M059J (cell line): ENCODE measurements at regions not wholly inside any gene's neighbourhood (a gene's known extent, or its start where the extent isn't known, plus 50 kb on each side); places are given as distances from the start of the nearest gene placed in this dataset.
A peak's percentile ranks its signal among the peaks of the same experiment; 100 is the strongest.

Experiments
- DNase-seq: peaks from one replicate; pipeline ENCODE4 v3.0.0-alpha.2; 2012; ENCODE audit warnings: low read depth

DNA sequence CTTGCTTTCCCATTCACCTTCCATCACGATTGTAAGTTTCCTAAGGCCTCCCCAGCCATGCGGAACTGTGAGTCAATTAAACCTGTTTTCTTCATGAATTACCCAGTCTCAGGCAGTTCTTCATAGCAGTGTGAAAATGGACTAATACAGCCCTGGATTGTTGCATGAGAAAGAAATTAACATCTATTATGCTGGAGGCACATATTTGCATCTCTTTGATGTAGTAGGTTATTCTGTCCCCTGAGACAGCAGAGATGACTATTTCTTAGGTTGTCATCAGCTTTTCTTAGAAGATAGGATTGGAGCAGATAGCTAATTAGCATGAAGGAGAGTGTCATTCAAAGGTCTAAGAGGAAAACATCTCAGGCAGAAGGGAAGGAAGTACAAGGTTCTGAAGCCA, 166.2 kb downstream of the OMA1 start:
- DNase-seq: no peak

DNA sequence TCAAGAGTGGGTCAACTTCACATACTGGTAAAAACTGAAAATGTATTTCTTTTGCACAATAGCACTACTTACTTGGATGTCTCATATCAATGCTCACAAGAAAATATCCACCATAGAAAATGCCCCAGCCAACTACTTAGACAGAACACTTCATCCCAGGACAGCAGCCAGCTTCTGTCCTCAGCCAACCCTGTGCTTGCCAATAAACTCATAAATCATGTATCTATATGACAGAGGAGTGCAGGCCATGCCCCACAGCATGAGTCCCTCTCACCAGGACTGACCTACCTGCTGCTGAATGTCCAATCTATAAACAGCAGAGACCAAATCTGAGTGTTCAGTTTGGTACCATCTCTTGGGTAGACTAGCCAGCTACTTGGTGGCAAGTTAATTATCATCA, 179.3 kb downstream of the OMA1 start:
- DNase-seq: no peak

DNA sequence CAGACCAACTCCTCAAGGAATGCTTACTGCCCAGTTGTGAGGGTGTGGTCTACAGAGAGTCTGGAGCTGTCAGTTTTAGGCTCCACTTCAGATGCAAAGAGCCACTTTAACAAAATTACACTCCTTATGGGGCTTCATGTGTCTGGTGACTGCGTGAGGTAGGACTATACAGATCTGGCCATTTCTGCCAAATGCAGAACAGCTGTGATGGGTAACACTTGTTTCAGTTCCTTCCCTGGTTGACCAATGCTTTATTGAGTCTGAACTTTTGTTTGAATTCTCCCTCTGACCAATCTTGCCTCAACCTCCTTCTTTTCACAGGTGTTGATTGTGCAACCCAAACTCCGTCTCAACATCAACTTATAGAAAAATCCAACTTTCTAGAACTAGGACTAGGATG, 181.2 kb downstream of the OMA1 start:
- no peak for DNase-seq

DNA sequence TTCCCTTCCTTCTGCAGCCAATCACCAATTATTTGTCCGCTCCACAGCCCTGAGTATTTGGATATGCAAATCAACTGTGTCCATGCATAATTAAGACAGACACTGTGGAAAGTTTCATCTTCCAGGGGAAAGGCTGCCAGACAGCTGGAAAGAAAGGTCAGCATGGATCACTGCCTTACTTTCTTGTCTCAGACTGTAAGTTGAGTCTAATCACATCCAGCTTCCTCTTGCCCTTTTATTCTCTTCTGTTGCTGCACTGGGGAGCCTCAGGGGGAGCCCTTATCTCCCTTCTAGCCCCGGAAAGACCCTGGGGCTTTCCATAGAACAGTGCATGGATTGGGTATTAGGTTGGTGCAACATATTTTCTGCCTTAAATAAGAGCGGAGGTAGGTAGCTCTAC, 182.9 kb downstream of the OMA1 start:
- no peak for DNase-seq

DNA sequence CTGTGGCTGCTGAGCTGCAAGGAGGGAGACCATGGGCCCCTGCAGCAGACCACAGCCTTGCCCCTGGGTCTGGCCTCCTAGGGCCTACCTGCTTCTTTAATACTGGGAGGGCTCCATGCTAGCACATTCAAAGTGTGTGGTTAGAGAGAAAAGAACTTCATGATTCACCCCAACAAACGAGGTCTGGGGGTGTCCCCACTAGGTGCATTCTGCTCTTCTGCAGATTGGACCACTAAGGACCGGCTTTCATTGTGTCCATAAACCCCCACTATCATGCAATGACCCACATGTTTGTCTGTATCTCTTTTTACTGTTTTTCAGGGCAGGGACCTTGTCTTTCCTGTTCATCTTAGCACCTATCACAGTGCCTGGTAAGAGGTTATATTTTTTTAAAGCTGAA, 185.4 kb downstream of the OMA1 start:
- no peak for DNase-seq

DNA sequence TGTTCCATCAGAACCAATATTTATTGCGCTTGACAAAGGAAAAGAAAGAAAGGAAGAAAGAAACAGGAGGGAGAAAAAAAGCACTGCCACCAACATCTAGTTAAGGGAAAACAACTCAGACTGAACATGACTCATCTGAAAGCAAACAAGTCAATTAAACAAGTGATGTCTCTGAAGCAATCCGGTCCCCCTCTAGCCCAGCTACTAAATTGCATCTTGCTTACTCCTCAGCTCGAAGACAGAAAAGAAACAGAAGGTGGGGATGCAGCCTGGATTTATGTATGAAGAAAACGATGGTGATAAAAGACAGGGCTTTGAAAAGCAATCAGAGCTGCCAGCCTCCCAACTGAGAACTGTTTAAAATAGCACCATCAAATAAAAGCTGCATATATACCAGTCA, 188.2 kb downstream of the OMA1 start:
- DNase-seq: peak; percentile 66

DNA sequence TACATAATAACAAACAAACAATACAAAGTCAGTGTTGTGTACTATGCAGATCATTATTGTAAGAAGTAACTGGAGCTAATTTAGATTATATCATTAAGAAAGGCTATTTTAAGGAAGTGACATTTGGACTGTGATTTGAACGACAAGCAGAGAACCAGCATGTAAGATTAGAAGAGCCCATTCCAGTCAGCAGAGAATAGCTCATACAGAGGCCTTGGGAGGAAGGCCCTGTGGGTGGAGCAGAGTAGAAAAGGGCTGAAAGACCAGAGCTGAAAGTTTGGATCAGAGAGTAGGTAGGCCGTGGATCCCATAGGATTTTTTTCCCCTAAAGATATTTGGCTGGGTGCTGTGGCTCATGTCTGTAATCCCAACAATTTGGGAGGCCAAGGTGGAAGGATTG, 190.1 kb downstream of the OMA1 start:
- DNase-seq: no peak

DNA sequence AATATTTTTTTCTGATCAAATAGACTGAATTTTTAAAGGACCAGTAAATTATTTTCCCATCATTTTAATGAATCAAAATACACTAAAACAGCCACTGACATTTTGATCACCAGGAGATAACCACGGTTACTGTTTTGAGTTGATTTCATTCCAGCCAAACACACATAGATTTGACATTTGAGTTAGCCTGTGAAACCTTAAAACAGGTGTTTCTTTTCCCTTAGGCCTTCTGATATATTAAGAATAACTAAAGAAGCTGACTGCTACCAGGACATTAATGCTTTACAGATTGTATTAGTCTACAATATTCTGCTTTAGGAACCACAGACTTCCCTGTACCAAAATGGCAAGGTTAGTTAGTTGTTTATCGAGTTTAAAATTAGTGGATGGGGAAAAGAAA, 193.4 kb downstream of the OMA1 start:
- no peak for DNase-seq

DNA sequence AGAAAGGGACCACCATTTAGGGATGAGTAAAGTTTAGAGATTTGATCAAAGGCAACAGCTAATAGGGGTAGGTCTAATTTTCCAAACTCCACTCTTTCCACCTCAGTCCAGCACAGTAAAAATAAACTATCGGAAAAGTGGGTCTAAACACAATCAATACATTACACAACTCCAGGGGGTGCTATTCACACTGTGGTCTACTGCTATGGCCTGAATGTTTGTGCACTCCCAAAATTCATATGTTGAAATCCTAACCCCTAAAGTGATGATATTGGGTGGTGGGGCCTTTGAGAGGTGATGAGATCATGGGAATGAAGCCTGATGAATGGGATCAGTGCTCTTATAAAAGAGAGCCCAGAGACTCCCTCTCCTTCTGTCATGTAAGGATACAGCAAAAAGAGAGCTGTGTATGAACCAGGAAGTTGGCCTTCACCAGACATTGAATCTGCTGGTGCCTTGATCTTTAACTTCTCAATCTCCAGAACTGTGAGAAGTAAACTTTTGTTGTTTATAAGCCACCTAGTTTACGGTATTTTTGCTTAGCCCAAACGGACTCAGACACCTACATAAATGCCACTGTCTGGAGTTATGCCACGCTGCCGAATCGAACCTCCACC, 193.9 kb downstream of the OMA1 start:
- DNase-seq: no peak

DNA sequence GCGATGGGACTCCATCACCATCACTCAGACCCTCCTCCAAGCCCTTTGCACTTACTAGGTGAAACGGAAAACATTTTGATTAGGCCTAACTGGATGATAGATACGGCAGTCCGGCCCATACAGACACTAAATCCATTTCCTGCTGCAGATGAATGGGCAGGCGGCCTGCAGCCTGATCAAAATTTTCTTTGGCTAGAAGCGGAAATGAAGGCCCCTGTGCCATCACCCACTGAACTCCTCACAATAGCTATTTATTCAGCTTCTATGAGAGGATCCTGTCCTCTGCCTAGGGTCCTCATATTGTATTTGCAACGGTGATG, 200.5 kb downstream of the OMA1 start:
- DNase-seq: no peak

DNA sequence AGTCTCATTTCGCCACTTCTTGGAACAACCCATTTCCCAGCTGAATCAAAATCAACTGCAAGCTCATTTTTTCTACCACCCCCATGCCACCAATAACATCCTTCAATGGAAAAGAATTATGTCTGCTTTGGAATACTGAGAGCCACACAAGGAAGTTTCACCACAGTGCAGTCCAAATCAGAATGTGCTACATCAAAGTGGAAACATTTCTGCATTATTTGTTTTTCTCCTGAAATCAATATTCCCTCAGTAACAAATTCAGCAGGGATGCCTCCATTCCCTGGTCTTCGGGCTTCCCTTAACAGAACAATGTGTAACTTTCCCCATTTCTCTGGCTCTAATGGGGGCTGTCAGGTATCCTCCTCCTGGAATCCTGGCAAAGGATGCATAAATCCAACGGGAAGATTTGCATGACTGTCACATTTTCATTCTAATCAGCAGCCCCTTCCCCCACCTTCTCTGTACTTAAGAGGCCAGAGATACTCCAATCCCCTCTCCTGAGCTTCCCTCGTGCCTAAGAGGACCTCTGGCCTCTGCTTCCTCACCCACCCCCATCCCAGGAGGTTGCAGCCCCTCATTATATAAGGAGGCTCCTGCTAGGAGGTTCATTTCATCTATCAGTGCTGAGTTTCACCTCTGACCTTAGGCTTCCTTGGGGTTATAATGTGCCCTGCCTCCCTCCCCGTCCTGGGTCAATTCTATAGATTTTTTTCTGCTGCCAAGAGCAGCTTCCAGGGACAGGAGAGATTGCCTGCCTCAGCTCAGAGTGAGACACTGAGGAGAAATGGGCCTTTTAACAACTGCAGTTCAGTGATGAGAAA, 201.1 kb downstream of the OMA1 start:
- DNase-seq: no peak

DNA sequence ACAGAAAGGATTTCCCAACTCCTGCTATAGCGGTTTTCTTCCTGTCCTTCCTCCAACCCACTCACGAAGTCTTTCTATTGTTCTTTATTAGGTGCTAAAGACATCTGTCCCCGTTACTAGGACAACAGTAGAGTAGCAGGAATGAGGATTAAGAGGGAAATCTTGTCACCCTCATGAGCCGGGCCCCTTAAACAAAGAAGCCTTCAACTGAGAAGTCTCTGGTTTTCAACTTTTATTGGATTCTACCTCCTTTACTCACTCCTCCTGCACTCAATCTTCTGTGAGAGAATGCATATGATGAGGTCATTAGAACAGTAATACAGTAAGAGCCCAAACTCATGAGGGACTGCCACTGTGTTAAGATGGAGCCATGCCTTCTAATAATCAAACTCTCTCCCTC, 206.3 kb downstream of the OMA1 start:
- no peak for DNase-seq

DNA sequence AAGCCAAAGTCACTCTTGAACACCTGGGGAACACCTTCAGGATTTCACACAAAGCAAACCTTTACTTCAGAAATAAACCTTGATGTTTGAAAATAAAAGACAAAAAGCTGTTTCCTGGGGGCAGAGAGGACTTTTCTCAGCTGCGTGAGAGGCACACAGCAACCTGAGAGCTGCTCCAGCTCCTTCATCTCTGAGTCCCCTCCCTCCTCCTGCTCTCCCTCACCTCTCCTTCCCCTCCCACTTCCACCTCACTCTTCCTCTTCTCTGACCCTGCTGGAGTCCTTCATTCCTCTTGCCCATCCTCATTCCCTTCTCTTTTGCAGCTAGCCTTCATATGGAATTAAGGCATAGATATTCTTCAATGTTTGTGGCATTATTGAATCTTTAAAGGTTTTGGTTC, 208.4 kb downstream of the OMA1 start:
- DNase-seq: no peak

DNA sequence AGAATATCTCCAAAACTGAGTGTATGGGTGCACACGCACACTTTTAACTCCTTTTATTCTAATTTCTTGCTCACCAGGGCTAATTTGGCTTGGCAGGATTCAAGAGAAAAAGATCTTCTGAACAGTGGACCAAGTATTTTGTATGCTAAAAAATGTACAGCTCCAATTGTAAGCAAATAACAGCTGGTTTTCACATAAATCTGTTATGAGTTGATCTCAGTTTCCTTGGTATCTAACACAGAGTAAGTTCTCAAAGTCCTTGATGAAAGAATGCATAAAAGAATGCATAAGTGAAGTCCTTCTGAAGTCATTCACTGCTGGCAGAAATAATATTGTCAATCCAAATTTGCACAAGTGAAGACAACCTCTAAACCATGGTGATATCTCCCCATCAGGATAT, 213.0 kb downstream of the OMA1 start:
- DNase-seq: no peak

DNA sequence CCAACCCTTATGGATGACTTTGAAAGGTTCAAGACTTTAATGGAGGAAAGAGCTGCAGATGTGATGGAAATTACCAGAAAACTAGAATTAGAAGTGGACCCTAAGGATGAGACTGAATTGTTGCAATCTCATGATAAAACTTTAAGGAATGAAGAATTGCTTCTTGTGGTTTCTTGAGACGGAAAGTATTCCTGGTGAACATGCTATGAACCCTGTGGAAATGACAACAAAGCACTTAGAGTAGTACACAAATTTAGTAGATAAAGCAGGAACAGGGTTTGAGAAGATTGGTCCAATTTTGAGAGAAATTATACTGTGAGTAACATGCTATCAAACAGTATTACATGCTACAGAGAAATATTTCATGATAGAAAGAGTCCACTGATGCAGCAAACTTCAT, 215.4 kb downstream of the OMA1 start:
- DNase-seq: peak; percentile 47

DNA sequence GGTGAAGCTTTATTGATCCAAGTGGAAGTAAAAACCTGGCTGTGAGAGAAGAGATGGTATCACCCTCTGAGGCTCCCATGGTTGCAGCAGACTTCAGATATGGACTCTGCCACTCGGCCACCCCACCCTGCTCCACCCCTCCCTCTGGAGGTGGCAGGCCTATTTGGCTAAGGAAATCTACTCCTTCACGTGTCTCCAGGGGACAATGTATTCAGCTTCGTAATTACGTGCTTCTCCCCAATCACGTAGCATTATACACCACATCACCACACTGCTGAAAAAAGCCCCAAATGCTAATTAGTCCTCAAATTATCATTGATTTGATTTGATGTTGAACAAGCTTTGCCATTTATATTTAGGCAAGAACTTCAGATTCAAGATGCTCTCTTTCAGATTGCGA, 220.7 kb downstream of the OMA1 start:
- DNase-seq: no peak

DNA sequence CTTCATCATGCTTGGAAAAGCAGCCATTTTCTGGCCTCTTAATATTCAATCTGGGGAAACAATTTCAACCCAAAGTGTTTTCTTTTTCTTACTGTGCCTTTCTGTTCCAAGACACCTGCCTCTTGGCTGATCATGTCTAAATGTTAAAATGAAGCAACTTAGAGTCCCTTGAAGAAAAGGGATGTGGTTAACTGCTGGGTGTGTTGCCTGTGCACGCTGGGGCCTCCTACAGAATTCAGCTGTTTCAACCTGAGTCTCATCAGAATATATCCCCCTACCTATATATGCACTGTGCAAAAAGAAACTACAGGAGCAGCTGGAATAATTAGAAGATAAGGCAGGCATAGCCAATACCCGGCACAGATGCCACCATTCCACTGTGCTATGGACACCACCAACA, 222.0 kb downstream of the OMA1 start:
- no peak for DNase-seq

DNA sequence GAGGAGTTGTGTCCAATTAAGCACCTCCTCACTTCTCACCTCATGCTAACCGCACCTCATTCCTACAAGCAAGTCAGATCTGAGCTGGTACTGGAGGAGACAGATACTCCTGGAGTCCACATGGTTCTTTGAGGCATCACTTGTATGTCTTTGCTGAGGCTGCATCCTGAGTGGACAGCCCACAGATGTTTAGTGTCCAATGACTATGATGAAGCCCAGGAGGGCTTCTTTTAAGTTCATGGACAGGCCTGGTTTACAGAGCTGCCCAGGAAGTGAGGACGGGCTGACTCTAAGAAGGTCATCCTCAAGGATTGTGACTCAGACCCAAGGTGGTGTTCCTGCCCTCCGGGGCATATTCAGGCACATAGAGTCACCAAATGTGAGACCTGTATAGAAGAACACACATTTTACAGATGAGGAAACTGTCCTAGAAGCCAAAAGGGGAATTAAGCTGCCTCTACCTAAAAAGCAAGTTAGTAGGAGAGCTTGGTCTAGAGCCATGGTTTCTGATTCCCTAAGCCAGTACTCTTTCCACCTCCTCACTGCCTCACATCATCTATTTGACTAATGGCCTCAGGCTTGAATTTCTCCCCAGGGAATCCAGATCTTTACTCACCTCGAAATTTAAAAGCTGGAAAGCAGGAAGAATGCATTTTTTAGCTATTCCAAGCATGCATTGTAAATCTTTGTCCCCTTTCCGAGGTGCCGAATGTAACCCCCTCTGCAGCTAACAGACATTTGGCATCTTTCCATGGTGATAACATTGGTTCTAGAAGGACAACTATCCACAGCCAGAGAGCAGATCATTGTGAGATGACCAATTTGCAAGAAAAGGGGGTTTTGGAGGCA, 228.1 kb downstream of the OMA1 start:
- DNase-seq: peak; percentile 65

DNA sequence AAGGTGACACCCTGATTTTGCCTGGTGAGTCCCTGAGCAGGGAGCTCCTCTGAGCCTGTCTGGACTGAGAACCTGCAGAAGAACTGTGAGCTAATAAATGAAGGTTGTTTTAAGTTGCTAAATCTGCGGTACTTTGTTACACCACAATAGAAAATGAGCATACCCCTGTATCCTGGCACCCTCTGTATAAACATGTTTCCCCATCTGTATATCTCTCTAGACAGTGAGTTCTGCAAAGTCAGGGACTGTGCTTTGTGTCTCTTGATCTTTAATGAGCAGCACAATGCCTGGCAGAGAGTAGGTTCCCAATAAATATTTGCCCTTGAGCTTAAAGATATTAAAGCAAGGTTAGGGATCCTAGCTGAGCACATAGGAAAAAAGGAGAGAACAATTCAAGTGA, 228.8 kb downstream of the OMA1 start:
- no peak for DNase-seq

DNA sequence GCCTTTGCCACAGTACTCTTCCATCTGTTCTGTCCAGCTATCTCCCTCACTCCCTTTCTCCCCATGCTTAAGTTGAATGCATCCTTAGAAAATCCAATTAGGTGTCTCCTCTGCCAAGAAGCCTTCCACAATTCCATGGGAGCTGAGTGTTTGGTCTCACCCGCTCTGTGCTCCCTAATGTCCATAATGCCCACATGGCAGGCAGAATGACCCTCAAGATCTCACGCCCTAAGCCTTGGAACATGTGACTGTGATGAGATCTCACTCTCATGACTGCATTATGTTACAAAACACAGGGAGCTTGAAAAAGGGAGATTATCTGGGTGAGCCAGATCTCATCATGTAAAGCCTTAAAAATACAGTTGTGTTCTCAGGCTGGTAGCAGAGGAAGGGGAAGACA, 229.4 kb downstream of the OMA1 start:
- no peak for DNase-seq

DNA sequence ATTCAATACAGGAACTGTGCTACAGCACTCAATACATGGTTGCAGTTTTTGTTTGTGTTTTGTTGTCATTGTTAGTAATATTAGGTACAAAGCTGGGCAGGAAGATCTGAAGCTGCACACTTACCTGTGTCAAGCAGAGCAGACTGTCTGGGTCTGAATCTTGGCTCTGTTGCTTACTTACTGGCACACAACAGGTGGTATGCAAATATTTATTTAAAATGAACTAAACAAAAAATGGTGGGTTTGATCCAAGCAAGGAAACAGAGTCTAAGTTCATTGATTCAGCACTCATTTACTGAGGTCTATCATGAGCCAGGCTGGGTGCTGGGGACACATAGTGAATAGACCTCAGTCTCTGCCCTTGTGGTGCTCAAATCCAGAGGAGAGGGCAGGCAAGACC, 230.4 kb downstream of the OMA1 start:
- DNase-seq: no peak

DNA sequence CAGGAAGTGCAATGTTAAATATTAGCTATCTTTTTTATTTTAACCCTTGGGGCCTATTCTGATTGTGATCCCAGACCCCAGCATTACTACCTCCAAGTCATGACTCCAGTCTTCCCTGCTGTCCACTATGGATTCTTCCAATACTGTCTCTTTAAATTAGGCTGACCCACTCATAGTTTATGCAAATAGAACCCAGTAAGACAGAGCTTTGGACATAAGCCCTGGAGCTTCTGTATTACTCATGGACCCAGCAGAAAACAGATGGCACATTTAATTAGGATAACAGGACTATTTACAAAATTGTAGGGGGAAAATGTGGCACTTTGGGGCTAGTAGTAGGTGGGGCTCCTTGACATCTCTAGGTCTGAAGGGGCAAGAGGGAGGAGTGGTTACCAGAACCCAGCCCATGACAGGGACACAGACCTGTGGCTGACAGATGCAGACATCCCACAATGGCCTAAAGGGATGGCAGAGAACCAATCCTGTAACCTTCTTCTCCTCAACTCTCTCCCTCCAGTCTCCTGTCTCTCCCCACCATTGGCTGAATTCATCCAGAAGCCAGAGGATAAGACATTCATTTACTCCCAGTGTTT, 233.5 kb downstream of the OMA1 start:
- peak; percentile 19 for DNase-seq

DNA sequence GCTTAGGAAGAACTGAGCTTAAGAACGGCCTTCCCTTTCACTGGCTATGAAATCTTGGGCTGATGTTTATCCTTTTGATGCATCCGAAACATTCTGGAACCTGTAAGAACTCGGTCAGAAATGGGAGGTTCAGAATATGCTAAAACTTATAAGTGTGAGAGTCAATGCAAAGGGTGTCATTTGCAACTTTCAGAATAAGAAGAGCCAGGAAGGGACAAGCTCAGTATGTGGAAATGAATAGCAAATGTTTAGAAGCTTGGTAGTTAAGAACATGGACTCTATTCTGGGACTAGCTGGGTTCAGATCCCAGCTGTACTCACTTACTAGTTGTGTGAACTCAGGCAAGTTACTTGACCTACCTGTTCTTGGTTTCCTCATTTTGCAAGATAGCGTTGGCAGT, 234.1 kb downstream of the OMA1 start:
- no peak for DNase-seq
